ENCODE measurements at regions not wholly inside any gene's neighbourhood (a gene's known extent, or its start where the extent isn't known, plus 50 kb on each side); places are given as distances from the start of the nearest gene placed in this dataset.

GRCh38 chr16:79472426-79472825 lies 128.1 kb downstream of the MAF start:
- DNase-seq, result no peak

GRCh38 chr16:79469999-79470398 lies 130.5 kb downstream of the MAF start:
- 64 to 78% (median 70%) methylated on average over 10 of the region's 10 CpGs for WGBS, 4 donors
- Histone ChIP-seq H3K36me3 (replicated peaks in 1 of 2) (no peaks in the 10 kb centered on the region), H3K4me3 (no peak overlapping the region), H3K4me1 (replicated peaks in 1 of 2) (no peaks in the 10 kb centered on the region), H3K27ac (peak overlapping the region in 2 of 5 donors; percentile 41 to 75), H3K27me3 (no peaks in the 10 kb centered on the region), H3K9me3 (replicated peaks in 1 of 3) (no peaks in the 10 kb centered on the region)
- intact Hi-C loops (cut with DNase I), result no loop called here
- TF ChIP-seq, protein P1, sequence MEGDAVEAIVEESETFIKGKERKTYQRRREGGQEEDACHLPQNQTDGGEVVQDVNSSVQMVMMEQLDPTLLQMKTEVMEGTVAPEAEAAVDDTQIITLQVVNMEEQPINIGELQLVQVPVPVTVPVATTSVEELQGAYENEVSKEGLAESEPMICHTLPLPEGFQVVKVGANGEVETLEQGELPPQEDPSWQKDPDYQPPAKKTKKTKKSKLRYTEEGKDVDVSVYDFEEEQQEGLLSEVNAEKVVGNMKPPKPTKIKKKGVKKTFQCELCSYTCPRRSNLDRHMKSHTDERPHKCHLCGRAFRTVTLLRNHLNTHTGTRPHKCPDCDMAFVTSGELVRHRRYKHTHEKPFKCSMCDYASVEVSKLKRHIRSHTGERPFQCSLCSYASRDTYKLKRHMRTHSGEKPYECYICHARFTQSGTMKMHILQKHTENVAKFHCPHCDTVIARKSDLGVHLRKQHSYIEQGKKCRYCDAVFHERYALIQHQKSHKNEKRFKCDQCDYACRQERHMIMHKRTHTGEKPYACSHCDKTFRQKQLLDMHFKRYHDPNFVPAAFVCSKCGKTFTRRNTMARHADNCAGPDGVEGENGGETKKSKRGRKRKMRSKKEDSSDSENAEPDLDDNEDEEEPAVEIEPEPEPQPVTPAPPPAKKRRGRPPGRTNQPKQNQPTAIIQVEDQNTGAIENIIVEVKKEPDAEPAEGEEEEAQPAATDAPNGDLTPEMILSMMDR (IDR thresholded peaks at IDR 0.05), result no peak
- TF ChIP-seq POLR2A (IDR thresholded peaks at IDR 0.05), result no peak
- DNase-seq, result peak; percentile 38 to 72 (median 60)

More at GRCh38 chr16:79472426-79472825, 128.1 kb downstream of the MAF start:
- Histone ChIP-seq H3K27ac (no peak overlapping the region), H3K9me3 (replicated peaks in 1 of 3) (no peaks in the 10 kb centered on the region), H3K4me3 (no peak overlapping the region), H3K36me3 (replicated peaks in 1 of 2) (no peaks in the 10 kb centered on the region), H3K27me3 (no peaks in the 10 kb centered on the region), H3K4me1 (replicated peaks in 1 of 2) (no peaks in the 10 kb centered on the region)
- intact Hi-C loops (cut with DNase I), result no loop called here
- WGBS, 4 donors, result 73 to 81% (median 78%) methylated on average over 3 of the region's 3 CpGs
- no peak for TF ChIP-seq POLR2A (IDR thresholded peaks at IDR 0.05)
- TF ChIP-seq, protein P1 (IDR thresholded peaks at IDR 0.05), result no peak

DNA sequence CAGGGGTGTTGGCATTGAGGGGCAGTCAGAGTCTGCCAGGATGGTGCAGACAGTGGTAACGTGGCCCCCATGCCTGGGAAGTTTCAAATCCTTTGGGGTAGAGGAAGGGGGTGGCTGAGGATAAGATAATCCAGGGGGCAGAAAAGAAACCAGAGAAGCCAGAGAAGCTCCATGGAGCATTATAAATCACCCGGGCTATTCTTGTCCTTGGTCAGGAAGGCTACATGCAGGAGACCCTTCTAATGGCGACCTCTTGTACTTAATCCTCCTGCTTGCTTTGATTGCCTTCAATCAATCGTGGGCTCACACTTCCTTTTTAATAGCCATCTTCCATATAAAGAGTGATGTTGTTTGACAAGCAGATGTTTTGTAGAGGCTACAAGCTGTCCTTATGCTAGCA lies 131.9 kb downstream of the MAF start:
- Histone ChIP-seq H3K36me3 (replicated peaks in 1 of 2) (no peaks in the 10 kb centered on the region), H3K4me1 (replicated peaks in 1 of 2) (no peaks in the 10 kb centered on the region), H3K9me3 (replicated peaks in 1 of 3) (no peaks in the 10 kb centered on the region), H3K27ac (no peak overlapping the region), H3K27me3 (no peaks in the 10 kb centered on the region), H3K4me3 (no peak overlapping the region)
- DNase-seq, result no peak
- WGBS, 4 donors, result 60 to 77% (median 70%) methylated on average over 4 of the region's 4 CpGs
- TF ChIP-seq, protein P1 (IDR thresholded peaks at IDR 0.05), result no peak
- no peak for TF ChIP-seq POLR2A (IDR thresholded peaks at IDR 0.05)
- intact Hi-C loops (cut with DNase I), result no loop called here

GRCh38 chr16:79468121-79468552 lies 132.4 kb downstream of the MAF start:
- no peak for DNase-seq
- Histone ChIP-seq H3K4me1 (replicated peaks in 1 of 2) (no peaks in the 10 kb centered on the region), H3K4me3 (no peak overlapping the region), H3K9me3 (replicated peaks in 1 of 3) (no peaks in the 10 kb centered on the region), H3K27me3 (no peaks in the 10 kb centered on the region), H3K27ac (no peak overlapping the region), H3K36me3 (replicated peaks in 1 of 2) (no peaks in the 10 kb centered on the region)
- 64 to 86% (median 74%) methylated on average over 5 to 10 of the region's 10 CpGs for WGBS, 4 donors
- intact Hi-C loops (cut with DNase I), result no loop called here
- TF ChIP-seq, protein P1 (IDR thresholded peaks at IDR 0.05), result no peak
- no peak for TF ChIP-seq POLR2A (IDR thresholded peaks at IDR 0.05)

Data from adrenal gland (tissue), 9 donors.